ENCODE measurements at regions not wholly inside any gene's neighbourhood (a gene's known extent, or its start where the extent isn't known, plus 50 kb on each side); places are given as distances from the start of the nearest gene placed in this dataset.

DNA sequence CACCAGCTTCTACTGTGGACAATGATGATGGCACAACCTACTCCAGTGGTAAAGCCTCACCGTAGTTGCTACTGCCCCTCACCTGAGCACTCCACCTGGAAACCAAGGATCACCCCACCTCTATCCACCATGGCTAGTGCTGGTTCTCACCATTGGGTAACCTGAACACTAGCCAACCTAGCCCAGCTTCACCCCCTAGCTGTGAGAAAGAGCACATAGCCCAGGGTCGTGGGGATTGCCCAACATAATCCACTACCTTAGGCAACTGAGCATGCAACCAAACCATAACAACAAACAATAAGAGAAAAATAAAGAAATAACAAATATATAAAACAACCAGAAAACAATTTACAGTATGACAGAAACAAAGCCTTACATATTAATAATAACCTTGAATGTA lies 560.1 kb downstream of the DIAPH3 start:
- no peak overlapping the region for H3K4me3 ChIP-seq (replicated peaks; ENCODE audit: low read depth, low read length)
- TF ChIP-seq, protein P1, sequence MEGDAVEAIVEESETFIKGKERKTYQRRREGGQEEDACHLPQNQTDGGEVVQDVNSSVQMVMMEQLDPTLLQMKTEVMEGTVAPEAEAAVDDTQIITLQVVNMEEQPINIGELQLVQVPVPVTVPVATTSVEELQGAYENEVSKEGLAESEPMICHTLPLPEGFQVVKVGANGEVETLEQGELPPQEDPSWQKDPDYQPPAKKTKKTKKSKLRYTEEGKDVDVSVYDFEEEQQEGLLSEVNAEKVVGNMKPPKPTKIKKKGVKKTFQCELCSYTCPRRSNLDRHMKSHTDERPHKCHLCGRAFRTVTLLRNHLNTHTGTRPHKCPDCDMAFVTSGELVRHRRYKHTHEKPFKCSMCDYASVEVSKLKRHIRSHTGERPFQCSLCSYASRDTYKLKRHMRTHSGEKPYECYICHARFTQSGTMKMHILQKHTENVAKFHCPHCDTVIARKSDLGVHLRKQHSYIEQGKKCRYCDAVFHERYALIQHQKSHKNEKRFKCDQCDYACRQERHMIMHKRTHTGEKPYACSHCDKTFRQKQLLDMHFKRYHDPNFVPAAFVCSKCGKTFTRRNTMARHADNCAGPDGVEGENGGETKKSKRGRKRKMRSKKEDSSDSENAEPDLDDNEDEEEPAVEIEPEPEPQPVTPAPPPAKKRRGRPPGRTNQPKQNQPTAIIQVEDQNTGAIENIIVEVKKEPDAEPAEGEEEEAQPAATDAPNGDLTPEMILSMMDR (IDR thresholded peaks at IDR 0.05; ENCODE audit: low read depth, low read length, missing control alignments), result no peak
- no peak for DNase-seq (ENCODE audit: extremely low read depth, low read depth)

- TF ChIP-seq, protein P1 (IDR thresholded peaks at IDR 0.05; ENCODE audit: low read depth, low read length, missing control alignments), result no peak
- H3K4me3 ChIP-seq (replicated peaks; ENCODE audit: low read depth, low read length), result no peak overlapping the region
- DNase-seq (ENCODE audit: extremely low read depth, low read depth), result no peak
Observed at GRCh38 chr13:59607172-59607571, 556.6 kb downstream of the DIAPH3 start.

GRCh38 chr13:59607780-59608233 lies 555.9 kb downstream of the DIAPH3 start:
- no peak overlapping the region for H3K4me3 ChIP-seq (replicated peaks; ENCODE audit: low read depth, low read length)
- no peak for DNase-seq (ENCODE audit: extremely low read depth, low read depth)
- TF ChIP-seq, protein P1 (IDR thresholded peaks at IDR 0.05; ENCODE audit: low read depth, low read length, missing control alignments), result no peak

- no peak for DNase-seq (ENCODE audit: extremely low read depth, low read depth)
- no peak overlapping the region for H3K4me3 ChIP-seq (replicated peaks; ENCODE audit: low read depth, low read length)
- TF ChIP-seq, protein P1 (IDR thresholded peaks at IDR 0.05; ENCODE audit: low read depth, low read length, missing control alignments), result no peak
Observed at GRCh38 chr13:59609421-59609820, 554.3 kb downstream of the DIAPH3 start.
